Caco-2 (cell line): ENCODE measurements at regions not wholly inside any gene's neighbourhood (a gene's known extent, or its start where the extent isn't known, plus 50 kb on each side); places are given as distances from the start of the nearest gene placed in this dataset.
"Not testable (repeated sequence)": the region's sequence is repeated elsewhere in the genome, so short reads cannot be mapped to it uniquely, and the experiment has no call there.

Source experiments
- BruUV-seq: library from RNA; stranded (reverse); fragments of 400-500 nt; replicated peaks from 2 replicates; lab custom pipeline; 2021; lab: Mats Ljungman, UMichigan
- CTCF ChIA-PET: fragments of 300-600 bp; sonication (Branson Sonifier 250); formaldehyde crosslinking; loops from one replicate; lab custom pipeline; 2022; ENCODE audit warnings: antibody characterized with exemption; lab: Charles Lee
- POLR2A ChIA-PET: fragments of 300-600 bp; sonication (Branson Sonifier 250); formaldehyde crosslinking; loops from one replicate; lab custom pipeline; 2022; ENCODE audit warnings: antibody characterized with exemption; lab: Charles Lee
- DNase-seq, 2 experiments: peaks; one replicate each; pipeline versions ENCODE4 v3.0.0 to v3.0.0-alpha.2; 2020 to 2022
- H3K27me3 ChIP-seq: replicated peaks from 2 replicates; pipeline ENCODE4 v1.6.0; 2011; ENCODE audit warnings: low read length; ENCODE audit not compliant: control insufficient read depth, insufficient read depth
- H3K36me3 ChIP-seq: 2 replicates; pipeline ENCODE4 v1.5.1; 2011; ENCODE audit warnings: low read length; ENCODE audit not compliant: control insufficient read depth, insufficient read depth
- H3K4me1 ChIP-seq: fragments of 250-450 bp; sonication (Bioruptor Pico); 2 replicates; pipeline ENCODE4 v1.5.1; 2020; ENCODE audit warnings: mild to moderate bottlenecking
- H3K4me3 ChIP-seq: 2 replicates; pipeline ENCODE4 v1.5.1; 2011; ENCODE audit warnings: low read depth, mild to moderate bottlenecking, control low read depth, low read length
- H3K9me3 ChIP-seq: fragments of 250-450 bp; sonication (Bioruptor Pico); 2 replicates; pipeline ENCODE4 v1.5.1; 2020; ENCODE audit warnings: mild to moderate bottlenecking, moderate library complexity
- H3K27ac Mint-ChIP-seq: one replicate; pipeline ENCODE4 v1.8.0; 2022; ENCODE audit warnings: mixed read lengths; ENCODE audit not compliant: unreplicated experiment
- H3K27me3 Mint-ChIP-seq: one replicate; pipeline ENCODE4 v1.8.0; 2022; ENCODE audit warnings: mixed read lengths; ENCODE audit not compliant: insufficient read depth, unreplicated experiment
- H3K36me3 Mint-ChIP-seq: one replicate; pipeline ENCODE4 v1.8.0; 2022; ENCODE audit warnings: mild to moderate bottlenecking, mixed read lengths; ENCODE audit not compliant: insufficient read depth, unreplicated experiment
- H3K4me1 Mint-ChIP-seq: one replicate; pipeline ENCODE4 v1.8.0; 2022; ENCODE audit warnings: low read depth, mixed read lengths; ENCODE audit not compliant: unreplicated experiment
- H3K4me3 Mint-ChIP-seq: one replicate; pipeline ENCODE4 v1.8.0; 2022; ENCODE audit warnings: mild to moderate bottlenecking, moderate library complexity, mixed read lengths; ENCODE audit not compliant: unreplicated experiment
- H3K9me3 Mint-ChIP-seq: one replicate; pipeline ENCODE4 v1.8.0; 2022; ENCODE audit warnings: mixed read lengths; ENCODE audit not compliant: unreplicated experiment
- intact Hi-C: fragments of 100-400 bp; cut with micrococcal nuclease; formaldehyde crosslinking; loops from one replicate; pipeline ENCODE4 v1.10.0; 2022; ENCODE audit not compliant: unreplicated experiment
- TF ChIP-seq, protein P1 (sequence below), 2 experiments: fragments of 200-600 bp in 1 of 2; IDR thresholded peaks; 1 replicate in 1 of 2; 2 replicates in 1 of 2; pipeline versions ENCODE4 v1.5.1 to v1.8.0; 2011 to 2022; ENCODE audit warnings: antibody characterized with exemption in 1 of 2, control low read depth in 1 of 2, inconsistent platforms in 1 of 2, low read depth in 1 of 2, low read length in 1 of 2, mild to moderate bottlenecking in 1 of 2, moderate library complexity in 1 of 2; ENCODE audit not compliant: insufficient read depth in 1 of 2, severe bottlenecking in 1 of 2, unreplicated experiment in 1 of 2

DNA sequence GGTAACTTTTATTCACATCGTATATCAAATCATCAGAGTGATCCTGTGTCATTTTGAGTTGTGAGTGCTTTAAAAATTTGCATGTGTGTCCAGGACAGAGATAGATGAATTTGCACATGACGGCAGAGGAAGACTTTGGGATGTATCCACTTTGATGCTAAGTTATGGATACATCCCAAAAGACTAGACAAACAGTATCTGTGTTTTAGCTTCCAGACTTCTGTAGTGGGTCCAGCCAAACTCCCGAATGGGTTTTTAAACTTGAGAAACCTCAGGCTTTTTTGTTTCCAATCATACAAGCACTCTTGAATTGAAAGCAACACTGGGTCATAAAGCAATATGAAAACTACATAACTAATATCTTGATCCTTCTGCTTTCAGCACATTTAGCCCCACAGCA, 213.8 kb downstream of the C9orf152 start:
- BruUV-seq = no TSS peak
- Histone ChIP-seq H3K4me1 (no peaks in the 10 kb centered on the region), H3K9me3 (no peaks in the 10 kb centered on the region), H3K36me3 (no peaks in the 10 kb centered on the region), H3K27me3 (no peaks in the 10 kb centered on the region), H3K4me3 (no peak overlapping the region)
- H3K27ac Mint-ChIP-seq = no peak overlapping the region
- no peaks in the 10 kb centered on the region for H3K4me1 Mint-ChIP-seq
- POLR2A ChIA-PET = no interaction called here
- CTCF ChIA-PET = no interaction called here
- no peaks in the 10 kb centered on the region for H3K9me3 Mint-ChIP-seq
- DNase-seq = no peak
- no peak overlapping the region for H3K4me3 Mint-ChIP-seq
- intact Hi-C loops = no loop called here
- TF ChIP-seq, protein P1, sequence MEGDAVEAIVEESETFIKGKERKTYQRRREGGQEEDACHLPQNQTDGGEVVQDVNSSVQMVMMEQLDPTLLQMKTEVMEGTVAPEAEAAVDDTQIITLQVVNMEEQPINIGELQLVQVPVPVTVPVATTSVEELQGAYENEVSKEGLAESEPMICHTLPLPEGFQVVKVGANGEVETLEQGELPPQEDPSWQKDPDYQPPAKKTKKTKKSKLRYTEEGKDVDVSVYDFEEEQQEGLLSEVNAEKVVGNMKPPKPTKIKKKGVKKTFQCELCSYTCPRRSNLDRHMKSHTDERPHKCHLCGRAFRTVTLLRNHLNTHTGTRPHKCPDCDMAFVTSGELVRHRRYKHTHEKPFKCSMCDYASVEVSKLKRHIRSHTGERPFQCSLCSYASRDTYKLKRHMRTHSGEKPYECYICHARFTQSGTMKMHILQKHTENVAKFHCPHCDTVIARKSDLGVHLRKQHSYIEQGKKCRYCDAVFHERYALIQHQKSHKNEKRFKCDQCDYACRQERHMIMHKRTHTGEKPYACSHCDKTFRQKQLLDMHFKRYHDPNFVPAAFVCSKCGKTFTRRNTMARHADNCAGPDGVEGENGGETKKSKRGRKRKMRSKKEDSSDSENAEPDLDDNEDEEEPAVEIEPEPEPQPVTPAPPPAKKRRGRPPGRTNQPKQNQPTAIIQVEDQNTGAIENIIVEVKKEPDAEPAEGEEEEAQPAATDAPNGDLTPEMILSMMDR (IDR thresholded peaks at IDR 0.05; ENCODE audit: insufficient read depth in 1 of 2, low read depth in 1 of 2, low read length in 1 of 2, severe bottlenecking in 1 of 2, unreplicated experiment in 1 of 2) = no peak
- no peaks in the 10 kb centered on the region for H3K27me3 Mint-ChIP-seq
- peaks cover 6% of the 10 kb centered on the region for H3K36me3 Mint-ChIP-seq

DNA sequence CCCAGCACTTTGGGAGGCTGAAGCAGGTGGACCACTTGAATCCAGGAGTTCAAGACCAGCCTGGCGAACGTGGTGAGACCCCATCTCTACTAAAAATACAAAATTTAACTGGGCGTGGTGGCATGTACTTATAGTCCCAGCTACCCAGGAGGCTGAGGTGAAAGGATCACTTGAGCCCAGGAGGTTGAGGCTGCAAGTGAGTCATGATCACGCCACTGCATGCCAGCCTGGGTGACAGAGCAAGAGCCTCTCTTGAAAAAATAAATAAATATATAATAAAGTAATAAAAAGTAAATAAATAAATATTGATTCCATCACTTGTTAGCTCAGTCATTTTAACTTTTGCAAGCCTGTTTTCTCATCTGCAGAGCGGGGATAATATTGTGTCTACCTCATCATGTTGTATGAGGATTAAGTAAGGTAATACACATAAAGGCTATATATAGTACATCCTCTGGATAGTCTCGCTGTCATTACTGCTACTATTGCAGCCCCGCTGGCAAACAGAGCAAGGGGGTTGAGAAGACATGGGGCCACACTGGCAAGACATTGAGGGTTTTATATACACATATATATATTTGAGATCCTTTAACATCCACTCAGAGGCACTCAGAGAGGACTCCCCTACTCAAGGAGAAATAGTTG, 210.9 kb downstream of the C9orf152 start:
- Histone ChIP-seq H3K27me3 (no peaks in the 10 kb centered on the region), H3K4me3 (no peak overlapping the region), H3K9me3 (no peaks in the 10 kb centered on the region), H3K36me3 (no peaks in the 10 kb centered on the region), H3K4me1 (no peaks in the 10 kb centered on the region)
- DNase-seq = no peak
- peaks cover 6% of the 10 kb centered on the region for H3K36me3 Mint-ChIP-seq
- H3K4me3 Mint-ChIP-seq = no peak overlapping the region
- TF ChIP-seq, protein P1 (IDR thresholded peaks at IDR 0.05; ENCODE audit: insufficient read depth in 1 of 2, low read depth in 1 of 2, low read length in 1 of 2, severe bottlenecking in 1 of 2, unreplicated experiment in 1 of 2) = no peak
- no TSS peak for BruUV-seq
- no peaks in the 10 kb centered on the region for H3K9me3 Mint-ChIP-seq
- no peaks in the 10 kb centered on the region for H3K4me1 Mint-ChIP-seq
- intact Hi-C loops = no loop called here
- no peaks in the 10 kb centered on the region for H3K27me3 Mint-ChIP-seq
- ChIA-PET CTCF (no interaction called here), POLR2A (no interaction called here)
- H3K27ac Mint-ChIP-seq = no peak overlapping the region

DNA sequence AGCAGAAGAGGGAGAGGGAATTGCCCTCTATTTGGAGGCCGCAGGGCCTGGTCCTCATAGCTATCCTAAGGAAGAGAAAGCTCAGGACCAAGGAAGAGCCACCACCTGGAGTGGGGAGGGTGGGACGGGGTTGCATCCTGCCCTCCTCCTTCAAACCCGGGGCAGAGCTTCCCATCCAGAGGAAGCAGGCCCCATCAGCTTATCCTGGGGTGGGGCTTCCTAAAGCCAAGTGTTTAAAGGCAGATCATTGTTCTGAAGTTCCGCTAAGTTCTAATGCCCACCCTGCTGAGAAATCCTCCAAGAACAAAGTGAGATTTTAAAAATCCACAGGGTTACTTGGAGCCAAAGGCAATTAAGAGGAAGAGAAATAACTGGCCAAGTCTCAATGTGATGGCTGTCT, 210.3 kb downstream of the C9orf152 start:
- H3K27ac Mint-ChIP-seq = no peak overlapping the region
- peaks cover 6% of the 10 kb centered on the region for H3K36me3 Mint-ChIP-seq
- no peak for DNase-seq
- no peaks in the 10 kb centered on the region for H3K9me3 ChIP-seq
- no peaks in the 10 kb centered on the region for H3K27me3 Mint-ChIP-seq
- no peaks in the 10 kb centered on the region for H3K27me3 ChIP-seq
- no peaks in the 10 kb centered on the region for H3K4me1 ChIP-seq
- no peaks in the 10 kb centered on the region for H3K9me3 Mint-ChIP-seq
- ChIA-PET CTCF (no interaction called here), POLR2A (no interaction called here)
- BruUV-seq = no TSS peak
- intact Hi-C loops = no loop called here
- no peak overlapping the region for H3K4me3 Mint-ChIP-seq
- no peak overlapping the region for H3K4me3 ChIP-seq
- TF ChIP-seq, protein P1 (IDR thresholded peaks at IDR 0.05; ENCODE audit: insufficient read depth in 1 of 2, low read depth in 1 of 2, low read length in 1 of 2, severe bottlenecking in 1 of 2, unreplicated experiment in 1 of 2) = no peak
- H3K4me1 Mint-ChIP-seq = no peaks in the 10 kb centered on the region
- H3K36me3 ChIP-seq = no peaks in the 10 kb centered on the region

DNA sequence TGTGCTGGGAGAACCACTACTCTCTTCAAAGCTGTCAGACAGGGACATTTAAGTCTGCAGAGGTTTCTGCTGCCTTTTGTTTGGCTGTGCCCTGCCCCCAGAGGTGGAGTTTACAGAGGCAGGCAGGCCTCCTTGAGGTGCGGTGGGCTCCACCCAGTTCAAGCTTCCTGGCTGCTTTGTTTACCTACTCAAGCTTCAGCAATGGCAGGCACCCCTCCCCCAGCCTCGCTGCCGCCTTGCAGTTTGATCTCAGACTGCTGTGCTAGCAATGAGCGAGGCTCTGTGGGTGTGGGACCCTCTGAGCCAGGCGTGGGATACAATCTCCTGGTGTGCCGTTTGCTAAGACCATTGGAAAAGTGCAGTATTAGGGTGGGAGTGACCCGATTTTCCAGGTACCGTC, 202.4 kb downstream of the C9orf152 start:
- H3K9me3 ChIP-seq, BruUV-seq, H3K36me3 Mint-ChIP-seq, H3K4me3 Mint-ChIP-seq, H3K4me3 ChIP-seq, H3K27ac Mint-ChIP-seq, H3K27me3 Mint-ChIP-seq, CTCF ChIA-PET, intact Hi-C loops, H3K27me3 ChIP-seq, H3K36me3 ChIP-seq, POLR2A ChIA-PET: not testable (repeated sequence)
- peaks cover 22% of the 10 kb centered on the region for H3K4me1 ChIP-seq
- Mint-ChIP-seq H3K4me1 (peaks cover 16% of the 10 kb centered on the region), H3K9me3 (peaks cover 11% of the 10 kb centered on the region)
- peak; percentile 46 to 69 for DNase-seq
